ENCODE measurements at regions not wholly inside any gene's neighbourhood (a gene's known extent, or its start where the extent isn't known, plus 50 kb on each side); places are given as distances from the start of the nearest gene placed in this dataset.

DNA sequence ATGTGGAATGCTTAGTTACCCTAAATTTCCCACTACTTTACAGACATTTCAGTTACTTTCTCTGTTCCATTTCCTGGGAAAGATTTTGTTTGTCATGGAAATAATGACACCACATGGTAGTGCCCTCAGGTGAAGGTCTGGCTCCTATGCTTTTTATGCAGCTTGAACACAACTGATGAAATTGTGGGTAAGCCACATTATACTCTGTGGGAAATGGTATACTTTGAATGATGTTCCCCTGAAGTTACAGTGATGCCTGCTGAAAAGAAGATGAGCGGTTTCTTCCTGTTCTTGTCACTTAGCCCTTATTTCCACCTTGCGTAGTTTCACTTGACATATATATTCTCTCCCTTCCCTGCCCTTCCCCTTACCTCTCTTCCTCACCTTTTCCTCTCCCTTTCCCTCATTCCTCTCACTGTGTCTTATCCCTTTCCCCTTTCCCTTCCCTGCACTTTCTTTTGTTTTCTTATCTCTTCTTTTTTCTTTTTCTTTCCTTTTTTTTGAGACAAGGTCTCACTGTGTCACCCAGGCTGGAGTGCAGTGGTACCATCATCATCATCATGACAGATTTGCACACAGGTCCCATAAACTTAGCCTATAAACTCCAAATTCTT, 280.8 kb upstream of the IL12B start:
- no peak overlapping the region for H3K4me3 ChIP-seq (ENCODE audit: low read depth, low read length)

DNA sequence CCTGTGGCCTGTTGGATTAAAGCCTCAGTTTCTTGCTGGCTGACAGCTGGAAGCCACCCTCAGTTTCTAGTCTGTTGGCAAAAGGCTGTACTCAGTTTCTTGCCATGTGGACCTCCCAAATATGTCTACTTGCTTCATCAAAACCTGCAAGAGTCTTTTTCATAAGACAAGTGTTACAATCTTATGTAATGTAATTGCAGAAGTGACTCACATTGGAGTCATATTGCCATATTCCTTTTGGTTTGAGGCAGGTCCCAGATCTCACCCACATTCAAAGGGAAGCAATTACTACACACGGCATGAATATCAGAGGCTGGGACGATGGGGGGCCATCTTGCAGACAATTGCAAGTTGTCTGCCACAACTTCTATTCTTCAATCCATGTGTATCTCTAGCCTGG, 286.7 kb upstream of the IL12B start:
- TF ChIP-seq, protein P1, sequence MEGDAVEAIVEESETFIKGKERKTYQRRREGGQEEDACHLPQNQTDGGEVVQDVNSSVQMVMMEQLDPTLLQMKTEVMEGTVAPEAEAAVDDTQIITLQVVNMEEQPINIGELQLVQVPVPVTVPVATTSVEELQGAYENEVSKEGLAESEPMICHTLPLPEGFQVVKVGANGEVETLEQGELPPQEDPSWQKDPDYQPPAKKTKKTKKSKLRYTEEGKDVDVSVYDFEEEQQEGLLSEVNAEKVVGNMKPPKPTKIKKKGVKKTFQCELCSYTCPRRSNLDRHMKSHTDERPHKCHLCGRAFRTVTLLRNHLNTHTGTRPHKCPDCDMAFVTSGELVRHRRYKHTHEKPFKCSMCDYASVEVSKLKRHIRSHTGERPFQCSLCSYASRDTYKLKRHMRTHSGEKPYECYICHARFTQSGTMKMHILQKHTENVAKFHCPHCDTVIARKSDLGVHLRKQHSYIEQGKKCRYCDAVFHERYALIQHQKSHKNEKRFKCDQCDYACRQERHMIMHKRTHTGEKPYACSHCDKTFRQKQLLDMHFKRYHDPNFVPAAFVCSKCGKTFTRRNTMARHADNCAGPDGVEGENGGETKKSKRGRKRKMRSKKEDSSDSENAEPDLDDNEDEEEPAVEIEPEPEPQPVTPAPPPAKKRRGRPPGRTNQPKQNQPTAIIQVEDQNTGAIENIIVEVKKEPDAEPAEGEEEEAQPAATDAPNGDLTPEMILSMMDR (IDR thresholded peaks at IDR 0.05; ENCODE audit: borderline replicate concordance, insufficient read depth, low read depth, low read length): no peak
- no peak overlapping the region for H3K4me3 ChIP-seq (ENCODE audit: low read depth, low read length)

More for the DNA sequence above, 280.8 kb upstream of the IL12B start:
- TF ChIP-seq, protein P1 (IDR thresholded peaks at IDR 0.05; ENCODE audit: borderline replicate concordance, insufficient read depth, low read depth, low read length): no peak

DNA sequence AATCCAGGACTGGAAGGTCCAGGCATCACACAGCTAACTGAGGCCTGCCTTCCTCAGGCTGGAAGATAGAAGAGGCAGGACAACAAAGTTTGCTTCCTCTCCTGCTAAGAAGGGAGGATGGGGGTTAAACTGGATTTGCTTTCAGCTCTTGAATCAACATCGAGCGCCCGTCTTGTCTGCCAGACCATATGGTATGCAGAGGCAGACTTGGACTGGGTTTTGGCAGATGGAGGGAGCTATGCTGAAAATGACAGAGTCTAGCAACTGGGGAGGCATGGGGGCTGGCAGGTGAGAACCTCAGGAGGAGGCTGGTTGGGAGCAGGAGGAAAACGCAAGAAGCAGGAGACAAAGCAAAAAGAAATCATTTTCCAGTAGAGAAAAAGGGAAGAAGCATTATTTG, 289.5 kb upstream of the IL12B start:
- TF ChIP-seq, protein P1 (IDR thresholded peaks at IDR 0.05; ENCODE audit: borderline replicate concordance, insufficient read depth, low read depth, low read length): no peak
- H3K4me3 ChIP-seq (ENCODE audit: low read depth, low read length): no peak overlapping the region

DNA sequence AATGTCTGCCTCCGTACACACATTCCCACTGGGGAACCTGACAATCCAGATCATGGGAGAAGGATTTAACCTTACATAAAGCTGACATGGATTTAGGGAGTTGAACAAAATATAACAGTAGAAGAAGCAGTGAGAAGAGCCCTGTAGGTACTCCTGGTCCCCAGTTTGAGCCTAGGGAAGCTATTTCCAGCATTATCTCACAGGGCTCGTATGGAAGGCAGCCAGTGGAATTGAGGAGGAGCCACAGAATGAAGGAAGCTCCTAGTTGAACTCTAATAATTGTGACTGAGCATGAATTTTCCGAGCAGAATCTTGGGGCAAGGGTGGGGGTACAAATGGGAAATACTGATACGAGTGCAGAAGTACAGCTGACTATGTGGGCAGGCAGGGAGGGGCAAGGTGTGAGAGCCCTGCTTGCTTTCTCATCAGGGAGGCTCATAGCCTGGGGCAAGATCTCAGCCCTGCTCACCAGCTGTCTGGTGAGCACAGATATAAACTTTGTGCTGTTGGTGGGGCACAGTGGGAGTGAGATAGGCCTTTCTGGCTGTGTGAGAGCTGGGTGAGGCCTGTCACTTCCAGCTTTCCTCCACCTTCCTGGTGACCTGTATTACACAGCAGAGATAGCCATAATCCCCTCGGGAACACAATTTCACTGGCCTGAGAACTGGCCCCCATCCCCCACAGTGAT, 290.7 kb upstream of the IL12B start:
- TF ChIP-seq, protein P1 (IDR thresholded peaks at IDR 0.05; ENCODE audit: borderline replicate concordance, insufficient read depth, low read depth, low read length): no peak
- no peak overlapping the region for H3K4me3 ChIP-seq (ENCODE audit: low read depth, low read length)

DNA sequence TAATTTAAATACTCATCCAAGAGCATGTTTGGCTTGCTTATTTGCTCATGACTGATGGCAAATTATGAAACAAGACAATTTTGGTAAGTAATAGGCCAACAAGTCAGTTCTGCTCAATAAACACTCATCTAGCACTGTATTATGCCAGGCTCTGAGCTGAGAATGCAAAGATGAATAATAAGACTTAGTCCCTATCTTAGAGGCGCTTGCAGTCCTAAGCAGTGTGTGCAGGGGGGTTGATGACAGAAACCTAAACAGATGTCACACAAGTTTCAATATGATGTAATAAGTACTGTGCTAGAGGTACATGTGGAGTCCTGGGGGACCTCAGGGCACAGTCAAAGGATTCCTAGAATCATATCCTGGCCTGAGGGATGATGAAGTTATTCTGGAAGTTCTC, 287.6 kb upstream of the ADRA1B start:
- no peak overlapping the region for H3K4me3 ChIP-seq (ENCODE audit: low read depth, low read length)
- TF ChIP-seq, protein P1 (IDR thresholded peaks at IDR 0.05; ENCODE audit: borderline replicate concordance, insufficient read depth, low read depth, low read length): no peak

DNA sequence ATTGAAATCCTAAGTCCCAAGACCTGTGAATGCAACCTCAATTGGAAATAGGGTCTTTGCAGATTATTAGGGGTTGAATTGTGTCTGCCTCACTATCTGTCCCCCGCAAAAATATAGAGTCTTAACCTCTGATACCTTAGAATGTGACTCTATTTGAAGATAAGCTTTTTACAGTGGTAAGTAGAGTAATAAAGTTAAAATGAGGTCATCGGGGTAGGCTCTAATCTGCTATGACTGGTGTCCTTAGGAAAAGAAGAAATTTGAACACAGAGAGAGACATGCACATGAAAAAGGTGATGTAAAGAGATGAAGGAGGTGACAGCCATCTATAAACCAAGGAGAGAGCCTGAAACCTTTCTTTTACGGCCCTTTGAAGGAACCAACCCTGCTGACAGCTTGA, 287.1 kb upstream of the ADRA1B start:
- no peak overlapping the region for H3K4me3 ChIP-seq (ENCODE audit: low read depth, low read length)
- TF ChIP-seq, protein P1 (IDR thresholded peaks at IDR 0.05; ENCODE audit: borderline replicate concordance, insufficient read depth, low read depth, low read length): no peak

DNA sequence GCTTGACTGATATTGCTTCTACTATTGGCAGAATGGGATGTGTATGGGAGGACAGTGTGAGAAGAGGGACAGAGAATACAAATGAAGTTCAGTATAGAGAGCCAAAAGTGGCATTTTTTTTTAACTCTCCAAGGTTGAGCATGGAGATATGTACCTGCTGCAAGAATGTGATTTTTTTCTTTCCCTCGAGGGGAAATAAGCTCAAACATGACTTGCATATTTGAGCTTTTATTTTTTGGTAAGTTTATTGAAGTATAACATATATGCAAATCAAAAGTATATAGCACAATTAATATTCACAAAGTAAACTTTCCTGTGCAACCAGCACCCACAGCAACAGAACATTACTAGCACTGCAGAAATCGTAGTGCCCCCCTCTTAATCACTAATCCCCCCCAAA, 285.7 kb upstream of the ADRA1B start:
- H3K4me3 ChIP-seq (ENCODE audit: low read depth, low read length): no peak overlapping the region
- TF ChIP-seq, protein P1 (IDR thresholded peaks at IDR 0.05; ENCODE audit: borderline replicate concordance, insufficient read depth, low read depth, low read length): no peak
